Colonic mucosa (tissue), 4 donors: ENCODE measurements at regions not wholly inside any gene's neighbourhood (a gene's known extent, or its start where the extent isn't known, plus 50 kb on each side); places are given as distances from the start of the nearest gene placed in this dataset.

Experiments used
- DNase-seq: peaks from one replicate; pipeline ENCODE4 v3.0.0-alpha.2; 2020
- H3K27ac ChIP-seq: fragments of 200-600 bp; one replicate; pipeline ENCODE4 v1.8.0; 2021
- H3K27me3 ChIP-seq: fragments of 200-600 bp; one replicate; pipeline ENCODE4 v1.8.0; 2021
- H3K36me3 ChIP-seq: fragments of 200-600 bp; one replicate; pipeline ENCODE4 v1.8.0; 2021
- H3K4me1 ChIP-seq: fragments of 200-600 bp; one replicate; pipeline ENCODE4 v1.8.0; 2021; ENCODE audit warnings: mild to moderate bottlenecking
- H3K4me3 ChIP-seq: fragments of 200-600 bp; one replicate; pipeline ENCODE4 v1.8.0; 2021
- H3K9ac ChIP-seq, 2 donors: one replicate each; pipeline ENCODE4 v1.7.0; 2013; ENCODE audit warnings: control low read depth in 2 of 2, low read depth in 2 of 2, low read length in 2 of 2
- H3K9me3 ChIP-seq: fragments of 200-600 bp; one replicate; pipeline ENCODE4 v1.8.0; 2021
- intact Hi-C: fragments of 100-400 bp; cut with DNase I; formaldehyde crosslinking; loops from one replicate; pipeline ENCODE4 v1.14.1; 2022
- TF ChIP-seq, protein P1 (sequence below): fragments of 200-600 bp; IDR thresholded peaks from one replicate; pipeline ENCODE4 v1.8.0; 2022; ENCODE audit warnings: antibody characterized with exemption, mild to moderate bottlenecking
- donor health status: healthy.
- donor health status: DM: no; HTN: no; CAD: no.
- donor health status: DM: no; HTN: no; CAD: no.

DNA sequence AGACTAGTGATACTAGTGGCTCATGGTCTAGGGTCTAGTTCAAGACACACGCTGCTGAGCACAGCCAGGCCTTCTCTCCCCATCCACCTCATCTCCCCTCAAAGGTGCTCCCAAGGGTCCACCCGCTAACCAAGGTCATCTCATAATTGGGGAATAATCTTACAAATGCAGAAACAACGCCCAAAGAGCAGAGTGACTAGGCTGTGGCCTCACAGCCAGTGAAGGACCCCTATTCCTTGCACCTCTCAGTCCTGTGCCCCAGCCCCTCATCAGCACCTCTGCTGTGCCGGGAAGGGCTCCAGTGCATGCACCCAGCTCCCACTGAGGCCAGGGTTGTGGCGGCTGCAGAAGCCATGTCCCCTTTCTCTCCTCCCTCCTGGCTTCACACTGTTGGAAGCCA, 286.9 kb downstream of the UACA start:
- intact Hi-C loops, result no loop called here
- Histone ChIP-seq H3K9ac (no peak overlapping the region), H3K4me3 (no peak overlapping the region), H3K4me1 (no peaks in the 10 kb centered on the region), H3K9me3 (no peaks in the 10 kb centered on the region), H3K36me3 (no peaks in the 10 kb centered on the region), H3K27me3 (no peaks in the 10 kb centered on the region), H3K27ac (no peak overlapping the region)
- DNase-seq, result no peak
- TF ChIP-seq, protein P1, sequence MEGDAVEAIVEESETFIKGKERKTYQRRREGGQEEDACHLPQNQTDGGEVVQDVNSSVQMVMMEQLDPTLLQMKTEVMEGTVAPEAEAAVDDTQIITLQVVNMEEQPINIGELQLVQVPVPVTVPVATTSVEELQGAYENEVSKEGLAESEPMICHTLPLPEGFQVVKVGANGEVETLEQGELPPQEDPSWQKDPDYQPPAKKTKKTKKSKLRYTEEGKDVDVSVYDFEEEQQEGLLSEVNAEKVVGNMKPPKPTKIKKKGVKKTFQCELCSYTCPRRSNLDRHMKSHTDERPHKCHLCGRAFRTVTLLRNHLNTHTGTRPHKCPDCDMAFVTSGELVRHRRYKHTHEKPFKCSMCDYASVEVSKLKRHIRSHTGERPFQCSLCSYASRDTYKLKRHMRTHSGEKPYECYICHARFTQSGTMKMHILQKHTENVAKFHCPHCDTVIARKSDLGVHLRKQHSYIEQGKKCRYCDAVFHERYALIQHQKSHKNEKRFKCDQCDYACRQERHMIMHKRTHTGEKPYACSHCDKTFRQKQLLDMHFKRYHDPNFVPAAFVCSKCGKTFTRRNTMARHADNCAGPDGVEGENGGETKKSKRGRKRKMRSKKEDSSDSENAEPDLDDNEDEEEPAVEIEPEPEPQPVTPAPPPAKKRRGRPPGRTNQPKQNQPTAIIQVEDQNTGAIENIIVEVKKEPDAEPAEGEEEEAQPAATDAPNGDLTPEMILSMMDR, result no peak

DNA sequence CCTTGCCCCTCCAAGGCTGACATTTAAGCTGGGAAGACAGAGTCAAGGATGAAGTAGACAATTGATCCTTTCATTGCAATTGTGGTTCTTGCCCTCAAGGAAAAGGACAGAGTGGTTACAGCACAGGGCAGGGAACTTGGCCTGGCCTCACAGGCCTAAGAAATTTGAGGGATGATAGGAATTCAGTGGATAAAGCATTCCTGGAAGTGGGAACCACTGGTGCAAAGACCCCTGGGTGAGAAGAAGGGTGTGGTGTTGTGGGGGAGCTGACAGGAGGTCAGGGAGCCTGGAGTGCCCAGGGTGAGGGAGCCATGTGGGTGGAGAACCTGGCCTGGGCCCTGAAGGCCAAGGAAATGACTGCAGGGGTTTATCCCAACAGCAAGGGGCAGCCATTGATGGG, 287.4 kb downstream of the UACA start:
- Histone ChIP-seq H3K27me3 (no peaks in the 10 kb centered on the region), H3K36me3 (no peaks in the 10 kb centered on the region), H3K9ac (no peak overlapping the region), H3K27ac (no peak overlapping the region), H3K4me1 (no peaks in the 10 kb centered on the region), H3K9me3 (no peaks in the 10 kb centered on the region), H3K4me3 (no peak overlapping the region)
- TF ChIP-seq, protein P1, result no peak
- DNase-seq, result no peak
- intact Hi-C loops, result no loop called here

DNA sequence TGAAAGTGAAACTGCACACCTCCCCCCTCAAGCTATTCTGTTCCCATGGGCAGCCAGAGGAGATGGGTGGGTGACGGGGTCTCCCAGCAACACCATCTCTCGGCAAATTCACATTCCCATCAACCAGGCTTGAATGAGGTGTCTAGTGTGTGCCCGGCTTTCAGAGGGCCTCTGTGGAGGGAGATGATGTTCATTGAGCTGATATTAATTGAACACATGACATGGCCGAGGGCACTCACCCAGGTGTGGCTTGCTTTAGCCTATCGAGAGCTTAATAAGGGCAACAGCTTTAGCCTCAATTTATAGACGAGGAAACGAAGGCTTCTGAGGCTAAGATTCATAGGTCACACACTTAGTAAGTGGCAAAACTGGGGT, 288.0 kb downstream of the UACA start:
- no peaks in the 10 kb centered on the region for H3K36me3 ChIP-seq
- DNase-seq, result no peak
- TF ChIP-seq, protein P1, result no peak
- H3K27me3 ChIP-seq, result no peaks in the 10 kb centered on the region
- no peaks in the 10 kb centered on the region for H3K4me1 ChIP-seq
- no peak overlapping the region for H3K27ac ChIP-seq
- no peak overlapping the region for H3K4me3 ChIP-seq
- no peaks in the 10 kb centered on the region for H3K9me3 ChIP-seq
- intact Hi-C loops, result no loop called here
- no peak overlapping the region for H3K9ac ChIP-seq

DNA sequence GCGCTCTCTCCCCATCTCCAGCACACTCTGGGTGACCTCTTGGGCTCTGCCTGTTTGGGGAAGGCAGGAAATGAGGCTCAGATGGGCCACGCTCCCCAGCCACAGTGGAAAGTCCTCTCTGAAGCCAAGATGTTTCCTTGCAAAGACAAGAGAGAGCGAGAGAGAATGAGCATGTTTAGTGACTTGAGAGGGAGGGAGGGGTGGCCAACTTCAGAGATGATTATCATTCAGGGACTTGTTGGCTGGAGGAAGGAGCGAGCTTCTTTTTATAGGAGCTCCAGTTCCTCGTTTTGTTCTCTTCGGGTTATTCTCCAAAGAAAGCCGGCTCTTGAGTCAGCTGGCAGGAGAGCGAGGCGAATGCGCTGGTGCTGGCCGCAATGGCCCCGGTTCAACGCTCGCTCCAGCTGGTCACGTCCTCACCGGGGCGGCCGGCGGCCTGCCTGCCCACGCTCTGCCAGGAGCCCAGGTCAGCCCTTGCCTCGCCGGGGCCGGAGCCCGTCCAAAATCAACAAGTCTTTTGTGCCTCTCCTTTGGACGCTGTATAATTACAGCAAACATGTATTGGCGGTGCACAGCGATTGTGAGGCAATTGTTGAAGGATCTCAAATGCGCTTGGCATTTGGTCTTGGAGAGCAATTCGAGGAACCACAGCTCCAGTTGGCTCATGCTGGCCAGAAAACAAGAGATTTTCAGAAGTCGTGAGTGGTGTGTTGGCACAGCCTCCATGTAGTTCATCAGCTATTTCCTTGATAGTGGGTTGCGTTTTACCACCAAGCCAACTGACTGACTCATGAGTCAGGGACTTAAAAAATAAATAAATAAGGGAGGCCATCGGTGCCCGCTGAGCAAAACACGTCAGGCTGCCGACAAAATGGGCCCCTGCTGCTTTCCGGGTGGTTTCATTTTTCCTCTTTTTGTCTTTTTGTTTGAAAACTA, 288.6 kb downstream of the UACA start:
- H3K27ac ChIP-seq, result peak overlapping the region; percentile 42
- H3K9me3 ChIP-seq, result no peaks in the 10 kb centered on the region
- no peaks in the 10 kb centered on the region for H3K36me3 ChIP-seq
- H3K27me3 ChIP-seq, result no peaks in the 10 kb centered on the region
- no peak overlapping the region for H3K4me3 ChIP-seq
- no peaks in the 10 kb centered on the region for H3K4me1 ChIP-seq
- peak; percentile 27 for DNase-seq
- peak overlapping the region in 1 of 2 donors; percentile 7 for H3K9ac ChIP-seq
- TF ChIP-seq, protein P1, result no peak
- intact Hi-C loops, result no loop called here

DNA sequence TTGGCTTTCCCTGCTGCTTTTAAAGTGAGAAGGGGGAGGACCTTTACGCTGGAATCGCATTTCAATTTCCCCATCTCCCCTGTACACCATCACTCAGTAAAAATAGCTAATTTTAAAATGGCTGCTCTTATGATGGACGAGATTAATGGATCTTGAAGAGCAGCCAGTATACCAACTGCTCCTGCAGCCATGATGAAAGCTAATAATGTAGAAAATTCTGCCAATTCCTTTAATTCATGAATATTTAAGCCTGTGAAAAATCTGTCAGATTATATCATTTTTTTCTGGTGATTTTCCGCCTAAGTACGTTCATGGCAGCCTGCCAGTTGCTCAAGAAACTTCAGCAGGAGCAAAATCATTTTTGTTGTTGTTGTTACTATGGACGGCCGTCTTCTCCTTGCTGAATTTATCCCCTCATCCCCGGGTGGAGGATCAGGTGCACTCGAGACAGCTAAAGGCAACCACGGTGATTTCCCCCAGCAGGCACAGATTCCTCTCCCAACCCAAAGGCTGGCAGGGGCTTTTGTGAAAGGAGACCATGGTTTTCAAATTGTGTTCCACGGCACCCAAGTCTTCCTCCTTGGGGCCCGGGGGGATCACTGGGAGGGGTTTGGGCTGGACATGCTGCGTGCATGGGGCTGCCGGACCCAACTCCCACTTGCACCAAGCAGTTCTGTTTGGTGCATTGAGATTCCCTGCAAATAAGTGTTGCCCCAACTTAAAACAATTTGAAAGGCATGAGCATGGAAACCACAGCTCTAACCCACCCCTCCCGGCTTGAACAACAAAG, 289.6 kb downstream of the UACA start:
- Histone ChIP-seq H3K9ac (no peak overlapping the region), H3K4me1 (no peaks in the 10 kb centered on the region), H3K4me3 (no peak overlapping the region), H3K9me3 (no peaks in the 10 kb centered on the region), H3K27me3 (no peaks in the 10 kb centered on the region), H3K36me3 (no peaks in the 10 kb centered on the region), H3K27ac (no peak overlapping the region)
- TF ChIP-seq, protein P1, result no peak
- no peak for DNase-seq
- intact Hi-C loops, result no loop called here
